Tibial artery (tissue), 4 donors: ENCODE measurements at regions not wholly inside any gene's neighbourhood (a gene's known extent, or its start where the extent isn't known, plus 50 kb on each side); places are given as distances from the start of the nearest gene placed in this dataset.

Experiments
- DNase-seq, 2 donors: peaks; one replicate each; pipeline ENCODE4 v3.0.0-alpha.2; 2019
- H3K27ac ChIP-seq, 2 donors: fragments of 200-600 bp; sonication (generic) in 1 of 2; 1 replicate in 1 of 2; 2 replicates in 1 of 2; pipeline ENCODE4 v1.5.1; 2018 to 2019; ENCODE audit warnings: mild to moderate bottlenecking in 1 of 2
- H3K27me3 ChIP-seq, 2 donors: fragments of 200-600 bp; sonication (generic) in 1 of 2; one replicate each; pipeline versions ENCODE4 v1.5.1 to v1.6.0; 2016 to 2019
- H3K36me3 ChIP-seq, 3 donors: fragments of 200-600 bp; sonication (generic) in 2 of 3; one replicate each; pipeline ENCODE4 v1.5.1; 2016 to 2019; ENCODE audit warnings: mild to moderate bottlenecking in 2 of 3
- H3K4me1 ChIP-seq, 4 donors: fragments of 200-600 bp; sonication (generic) in 2 of 4; 1 replicate in 3 of 4; 2 replicates in 1 of 4; pipeline ENCODE4 v1.5.1; 2016 to 2019
- H3K4me3 ChIP-seq, 2 donors: fragments of 200-600 bp; sonication (generic) in 1 of 2; 1 replicate in 1 of 2; 2 replicates in 1 of 2; pipeline ENCODE4 v1.5.1; 2018 to 2019; ENCODE audit warnings: mild to moderate bottlenecking in 2 of 2
- H3K9me3 ChIP-seq, 3 donors: fragments of 200-600 bp; sonication (generic) in 1 of 3; one replicate each; pipeline ENCODE4 v1.5.1; 2016 to 2019
- CTCF ChIP-seq, 2 experiments: fragments of 200-600 bp in 1 of 2; fragments of 450-650 bp in 1 of 2; IDR thresholded peaks; one replicate each; pipeline ENCODE4 v1.5.1; 2017 to 2019; ENCODE audit warnings: antibody characterized with exemption in 2 of 2, mild to moderate bottlenecking in 1 of 2, moderate library complexity in 1 of 2
- intact Hi-C: fragments of 100-400 bp; cut with DNase I; formaldehyde crosslinking; loops from one replicate; pipeline ENCODE4 v1.15.0; 2023; ENCODE audit warnings: low total_unique reads

- no peak for DNase-seq
- H3K4me1 ChIP-seq = peaks cover 0 to 26% (median 13%) of the 10 kb centered on the region in 4 donors
- H3K27me3 ChIP-seq = no peaks in the 10 kb centered on the region
- intact Hi-C loops = no loop called here
- H3K36me3 ChIP-seq = no peaks in the 10 kb centered on the region
- H3K9me3 ChIP-seq = no peaks in the 10 kb centered on the region
- no peak overlapping the region for H3K4me3 ChIP-seq
- no peak overlapping the region for H3K27ac ChIP-seq
- TF ChIP-seq CTCF (IDR thresholded peaks at IDR 0.05) = no peak
Measured at GRCh38 chr1:59104191-59104760, 192.6 kb upstream of the FGGY start.

GRCh38 chr1:59105548-59106507, 191.1 kb upstream of the FGGY start:
- Histone ChIP-seq H3K27me3 (no peaks in the 10 kb centered on the region), H3K9me3 (no peaks in the 10 kb centered on the region), H3K36me3 (no peaks in the 10 kb centered on the region), H3K27ac (peak overlapping the region; percentile 48 to 72), H3K4me3 (no peak overlapping the region), H3K4me1 (peaks cover 0 to 26% (median 13%) of the 10 kb centered on the region in 4 donors)
- intact Hi-C loops = no loop called here
- no peak for TF ChIP-seq CTCF (IDR thresholded peaks at IDR 0.05)
- DNase-seq = no peak

GRCh38 chr1:59107516-59107915, 189.4 kb upstream of the FGGY start:
- peak; percentile 86 to 93 for DNase-seq
- Histone ChIP-seq H3K4me1 (peaks cover 0 to 26% (median 13%) of the 10 kb centered on the region in 4 donors), H3K4me3 (no peak overlapping the region), H3K9me3 (no peaks in the 10 kb centered on the region), H3K27ac (peak overlapping the region; percentile 48 to 72), H3K27me3 (no peaks in the 10 kb centered on the region), H3K36me3 (no peaks in the 10 kb centered on the region)
- TF ChIP-seq CTCF (IDR thresholded peaks at IDR 0.05) = no peak
- intact Hi-C loops = no loop called here

GRCh38 chr1:59107916-59108315, 189.0 kb upstream of the FGGY start:
- H3K4me3 ChIP-seq = no peak overlapping the region
- peaks cover 0 to 26% (median 13%) of the 10 kb centered on the region in 4 donors for H3K4me1 ChIP-seq
- TF ChIP-seq CTCF (IDR thresholded peaks at IDR 0.05) = no peak
- H3K36me3 ChIP-seq = no peaks in the 10 kb centered on the region
- intact Hi-C loops = no loop called here
- no peaks in the 10 kb centered on the region for H3K9me3 ChIP-seq
- peak overlapping the region in 1 of 2 donors; percentile 8 for H3K27ac ChIP-seq
- H3K27me3 ChIP-seq = no peaks in the 10 kb centered on the region
- DNase-seq = no peak

- Histone ChIP-seq H3K4me3 (no peak overlapping the region), H3K36me3 (no peaks in the 10 kb centered on the region), H3K9me3 (no peaks in the 10 kb centered on the region), H3K4me1 (peaks cover 0 to 26% (median 13%) of the 10 kb centered on the region in 4 donors), H3K27me3 (no peaks in the 10 kb centered on the region), H3K27ac (no peak overlapping the region)
- no peak for TF ChIP-seq CTCF (IDR thresholded peaks at IDR 0.05)
- DNase-seq = no peak
- intact Hi-C loops = no loop called here
Measured at GRCh38 chr1:59108481-59109317, 188.2 kb upstream of the FGGY start.
